ENCODE measurements at regions not wholly inside any gene's neighbourhood (a gene's known extent, or its start where the extent isn't known, plus 50 kb on each side); places are given as distances from the start of the nearest gene placed in this dataset.

GRCh38 chr7:132053871-132054270 lies 497.4 kb upstream of the PODXL start:
- Histone ChIP-seq H3K4me1 (ENCODE audit: control insufficient read depth, insufficient read depth, low read length, poor library complexity, severe bottlenecking) (no peaks in the 10 kb centered on the region), H3K27me3 (replicated peaks; ENCODE audit: control insufficient read depth, insufficient read depth, low read length, poor library complexity, severe bottlenecking) (no peaks in the 10 kb centered on the region), H3K36me3 (ENCODE audit: control insufficient read depth, insufficient read depth, low read length) (no peaks in the 10 kb centered on the region), H3K27ac (ENCODE audit: insufficient read depth, low read length, poor library complexity, severe bottlenecking) (no peak overlapping the region), H3K9me3 (ENCODE audit: control insufficient read depth, low read length) (no peaks in the 10 kb centered on the region), H3K4me3 (ENCODE audit: insufficient read depth, low read depth, low read length, poor library complexity, severe bottlenecking) (no peak overlapping the region)
- DNase-seq = no peak

DNA sequence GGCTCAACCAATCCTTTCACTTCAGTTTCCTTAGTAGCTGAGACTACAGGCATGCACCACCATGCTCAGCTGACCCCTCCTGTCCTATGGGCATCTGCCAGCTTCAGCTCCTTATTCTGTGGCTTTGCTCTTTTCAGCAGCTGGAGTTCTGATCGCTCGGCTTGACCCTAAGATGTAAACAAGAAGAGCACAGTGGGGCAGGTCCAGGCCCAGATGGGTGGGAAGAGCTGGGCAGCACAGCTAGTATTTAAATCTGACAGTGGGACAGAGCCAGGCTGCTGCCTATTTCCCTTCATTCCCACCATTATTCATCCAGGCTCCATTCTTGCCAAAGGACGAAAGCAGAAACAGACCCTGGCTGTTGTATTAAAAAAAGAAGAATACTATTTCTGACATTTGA lies 494.9 kb upstream of the PODXL start:
- no peak overlapping the region for H3K4me3 ChIP-seq (ENCODE audit: insufficient read depth, low read depth, low read length, poor library complexity, severe bottlenecking)
- no peak overlapping the region for H3K27ac ChIP-seq (ENCODE audit: insufficient read depth, low read length, poor library complexity, severe bottlenecking)
- no peak for DNase-seq
- H3K27me3 ChIP-seq (replicated peaks; ENCODE audit: control insufficient read depth, insufficient read depth, low read length, poor library complexity, severe bottlenecking) = no peaks in the 10 kb centered on the region
- H3K4me1 ChIP-seq (ENCODE audit: control insufficient read depth, insufficient read depth, low read length, poor library complexity, severe bottlenecking) = no peaks in the 10 kb centered on the region
- no peaks in the 10 kb centered on the region for H3K36me3 ChIP-seq (ENCODE audit: control insufficient read depth, insufficient read depth, low read length)
- no peaks in the 10 kb centered on the region for H3K9me3 ChIP-seq (ENCODE audit: control insufficient read depth, low read length)

DNA sequence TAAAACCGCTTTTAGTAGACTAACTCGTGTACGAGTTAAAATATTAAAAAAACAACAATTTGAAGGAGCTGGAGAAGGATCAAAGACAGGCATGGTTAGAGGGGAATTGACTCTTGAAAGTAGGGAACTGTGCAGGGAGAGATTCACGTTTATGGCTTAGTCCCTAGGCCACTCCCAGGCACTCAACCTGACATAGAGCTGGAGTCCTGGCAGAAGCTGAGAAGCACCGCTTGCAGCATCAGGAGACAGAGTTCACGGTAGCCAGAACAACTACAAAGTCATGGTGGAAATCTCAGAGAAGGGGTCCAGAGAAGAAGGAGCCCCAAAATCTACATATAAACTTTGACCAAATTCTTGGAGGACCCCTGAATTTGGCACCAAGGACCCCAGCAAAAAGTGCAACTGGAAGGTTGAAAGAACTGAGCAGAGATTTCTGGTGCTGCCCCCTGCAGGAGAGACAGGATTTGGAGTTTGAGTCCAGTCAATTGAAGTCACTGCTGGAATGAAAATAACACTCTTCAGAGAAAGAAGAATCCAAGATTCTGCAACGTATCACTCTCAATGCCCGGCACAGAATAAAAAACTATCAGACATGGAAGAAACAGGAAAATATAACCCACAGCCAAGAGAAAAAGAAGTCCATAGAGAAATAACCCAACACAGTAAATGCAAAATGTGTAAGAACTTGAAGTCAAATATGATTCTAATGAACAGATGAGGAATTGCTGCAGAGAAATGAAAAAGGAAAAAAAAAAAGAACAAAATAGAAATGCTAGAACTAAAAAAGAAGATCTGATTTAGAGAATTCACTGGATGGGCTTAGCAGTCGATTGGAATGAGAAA lies 493.3 kb upstream of the PODXL start:
- Histone ChIP-seq H3K4me1 (ENCODE audit: control insufficient read depth, insufficient read depth, low read length, poor library complexity, severe bottlenecking) (no peaks in the 10 kb centered on the region), H3K27me3 (replicated peaks; ENCODE audit: control insufficient read depth, insufficient read depth, low read length, poor library complexity, severe bottlenecking) (no peaks in the 10 kb centered on the region), H3K9me3 (ENCODE audit: control insufficient read depth, low read length) (no peaks in the 10 kb centered on the region), H3K36me3 (ENCODE audit: control insufficient read depth, insufficient read depth, low read length) (no peaks in the 10 kb centered on the region), H3K4me3 (ENCODE audit: insufficient read depth, low read depth, low read length, poor library complexity, severe bottlenecking) (no peak overlapping the region), H3K27ac (ENCODE audit: insufficient read depth, low read length, poor library complexity, severe bottlenecking) (no peak overlapping the region)
- no peak for DNase-seq

GRCh38 chr7:132045481-132045980 lies 489.1 kb upstream of the PODXL start:
- Histone ChIP-seq H3K4me1 (ENCODE audit: control insufficient read depth, insufficient read depth, low read length, poor library complexity, severe bottlenecking) (no peaks in the 10 kb centered on the region), H3K27ac (ENCODE audit: insufficient read depth, low read length, poor library complexity, severe bottlenecking) (no peak overlapping the region), H3K27me3 (replicated peaks; ENCODE audit: control insufficient read depth, insufficient read depth, low read length, poor library complexity, severe bottlenecking) (no peaks in the 10 kb centered on the region), H3K36me3 (ENCODE audit: control insufficient read depth, insufficient read depth, low read length) (no peaks in the 10 kb centered on the region), H3K9me3 (ENCODE audit: control insufficient read depth, low read length) (no peaks in the 10 kb centered on the region), H3K4me3 (ENCODE audit: insufficient read depth, low read depth, low read length, poor library complexity, severe bottlenecking) (no peak overlapping the region)
- DNase-seq = no peak

GRCh38 chr7:132045002-132045401 lies 488.6 kb upstream of the PODXL start:
- Histone ChIP-seq H3K4me1 (ENCODE audit: control insufficient read depth, insufficient read depth, low read length, poor library complexity, severe bottlenecking) (no peaks in the 10 kb centered on the region), H3K36me3 (ENCODE audit: control insufficient read depth, insufficient read depth, low read length) (no peaks in the 10 kb centered on the region), H3K27me3 (replicated peaks; ENCODE audit: control insufficient read depth, insufficient read depth, low read length, poor library complexity, severe bottlenecking) (no peaks in the 10 kb centered on the region), H3K4me3 (ENCODE audit: insufficient read depth, low read depth, low read length, poor library complexity, severe bottlenecking) (no peak overlapping the region), H3K9me3 (ENCODE audit: control insufficient read depth, low read length) (no peaks in the 10 kb centered on the region), H3K27ac (ENCODE audit: insufficient read depth, low read length, poor library complexity, severe bottlenecking) (no peak overlapping the region)
- no peak for DNase-seq

GRCh38 chr7:132044247-132044646 lies 487.8 kb upstream of the PODXL start:
- Histone ChIP-seq H3K27ac (ENCODE audit: insufficient read depth, low read length, poor library complexity, severe bottlenecking) (no peak overlapping the region), H3K4me3 (ENCODE audit: insufficient read depth, low read depth, low read length, poor library complexity, severe bottlenecking) (no peak overlapping the region), H3K9me3 (ENCODE audit: control insufficient read depth, low read length) (no peaks in the 10 kb centered on the region), H3K27me3 (replicated peaks; ENCODE audit: control insufficient read depth, insufficient read depth, low read length, poor library complexity, severe bottlenecking) (no peaks in the 10 kb centered on the region), H3K36me3 (ENCODE audit: control insufficient read depth, insufficient read depth, low read length) (no peaks in the 10 kb centered on the region), H3K4me1 (ENCODE audit: control insufficient read depth, insufficient read depth, low read length, poor library complexity, severe bottlenecking) (no peaks in the 10 kb centered on the region)
- no peak for DNase-seq

GRCh38 chr7:132041108-132041507 lies 484.7 kb upstream of the PODXL start:
- H3K27me3 ChIP-seq (replicated peaks; ENCODE audit: control insufficient read depth, insufficient read depth, low read length, poor library complexity, severe bottlenecking) = no peaks in the 10 kb centered on the region
- no peaks in the 10 kb centered on the region for H3K4me1 ChIP-seq (ENCODE audit: control insufficient read depth, insufficient read depth, low read length, poor library complexity, severe bottlenecking)
- no peak overlapping the region for H3K27ac ChIP-seq (ENCODE audit: insufficient read depth, low read length, poor library complexity, severe bottlenecking)
- H3K36me3 ChIP-seq (ENCODE audit: control insufficient read depth, insufficient read depth, low read length) = no peaks in the 10 kb centered on the region
- no peak for DNase-seq
- H3K9me3 ChIP-seq (ENCODE audit: control insufficient read depth, low read length) = no peaks in the 10 kb centered on the region
- H3K4me3 ChIP-seq (ENCODE audit: insufficient read depth, low read depth, low read length, poor library complexity, severe bottlenecking) = no peak overlapping the region

- no peaks in the 10 kb centered on the region for H3K4me1 ChIP-seq (ENCODE audit: control insufficient read depth, insufficient read depth, low read length, poor library complexity, severe bottlenecking)
- DNase-seq = no peak
- no peaks in the 10 kb centered on the region for H3K36me3 ChIP-seq (ENCODE audit: control insufficient read depth, insufficient read depth, low read length)
- no peak overlapping the region for H3K4me3 ChIP-seq (ENCODE audit: insufficient read depth, low read depth, low read length, poor library complexity, severe bottlenecking)
- no peaks in the 10 kb centered on the region for H3K9me3 ChIP-seq (ENCODE audit: control insufficient read depth, low read length)
- no peak overlapping the region for H3K27ac ChIP-seq (ENCODE audit: insufficient read depth, low read length, poor library complexity, severe bottlenecking)
- H3K27me3 ChIP-seq (replicated peaks; ENCODE audit: control insufficient read depth, insufficient read depth, low read length, poor library complexity, severe bottlenecking) = no peaks in the 10 kb centered on the region
Observed at GRCh38 chr7:132035517-132036362, 479.3 kb upstream of the PODXL start.

GRCh38 chr7:132034748-132035416 lies 478.5 kb upstream of the PODXL start:
- no peaks in the 10 kb centered on the region for H3K36me3 ChIP-seq (ENCODE audit: control insufficient read depth, insufficient read depth, low read length)
- DNase-seq = no peak
- no peak overlapping the region for H3K27ac ChIP-seq (ENCODE audit: insufficient read depth, low read length, poor library complexity, severe bottlenecking)
- no peaks in the 10 kb centered on the region for H3K9me3 ChIP-seq (ENCODE audit: control insufficient read depth, low read length)
- H3K4me1 ChIP-seq (ENCODE audit: control insufficient read depth, insufficient read depth, low read length, poor library complexity, severe bottlenecking) = no peaks in the 10 kb centered on the region
- no peaks in the 10 kb centered on the region for H3K27me3 ChIP-seq (replicated peaks; ENCODE audit: control insufficient read depth, insufficient read depth, low read length, poor library complexity, severe bottlenecking)
- H3K4me3 ChIP-seq (ENCODE audit: insufficient read depth, low read depth, low read length, poor library complexity, severe bottlenecking) = no peak overlapping the region
